Glomerular visceral epithelial cell (primary cell): ENCODE measurements at regions not wholly inside any gene's neighbourhood (a gene's known extent, or its start where the extent isn't known, plus 50 kb on each side); places are given as distances from the start of the nearest gene placed in this dataset.
"Not testable (repeated sequence)": the region's sequence is repeated elsewhere in the genome, so short reads cannot be mapped to it uniquely, and the experiment has no call there.

Experiments
- DNase-seq: peaks from one replicate; pipeline ENCODE4 v3.0.0-alpha.2; 2016; ENCODE audit errors: extremely low spot score

- no peak for DNase-seq
Measured at GRCh38 chr6:104506429-104506828, 353.3 kb downstream of the HACE1 start.

DNA sequence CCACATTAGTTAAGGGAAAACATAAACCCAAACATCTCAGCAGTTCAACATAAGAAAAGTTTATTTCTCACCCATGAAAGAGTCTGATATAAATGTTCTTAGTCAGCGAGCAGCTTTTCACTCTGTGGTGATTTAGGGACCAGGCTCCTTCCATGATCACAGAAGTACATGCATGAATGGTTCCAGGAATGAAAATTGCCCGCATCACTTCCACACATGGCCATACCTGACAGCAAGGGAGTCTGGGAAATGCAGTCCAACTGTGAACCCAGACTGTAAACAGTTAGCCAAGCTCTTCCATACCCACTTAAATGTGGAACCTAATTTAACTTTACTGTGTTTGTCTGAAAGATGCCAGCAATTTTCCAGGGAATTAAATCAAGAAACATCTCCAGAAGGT, 353.9 kb downstream of the HACE1 start:
- peak; percentile 7 for DNase-seq

GRCh38 chr6:104500265-104500664, 359.5 kb downstream of the HACE1 start:
- no peak for DNase-seq

GRCh38 chr6:104486035-104486434, 373.7 kb downstream of the HACE1 start:
- no peak for DNase-seq

DNA sequence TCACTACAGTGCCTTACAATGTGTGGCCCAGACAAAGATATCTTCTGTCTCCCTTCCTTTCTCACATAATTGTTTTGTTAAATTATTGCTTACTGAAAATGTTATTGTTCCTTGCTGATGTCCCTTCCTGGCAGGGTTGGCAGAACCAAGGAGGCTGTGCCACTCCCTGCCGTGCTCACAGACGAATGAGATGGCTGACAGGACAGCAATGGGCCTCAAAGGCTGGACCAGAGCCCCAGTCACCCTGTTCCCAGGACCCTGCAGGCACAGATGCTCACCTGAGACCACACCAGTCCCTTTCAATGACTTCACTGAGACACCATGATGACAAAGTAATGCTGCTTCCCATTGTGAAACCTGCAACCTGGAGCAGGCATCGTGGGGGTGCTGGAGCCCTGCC, 375.1 kb downstream of the HACE1 start:
- DNase-seq, result no peak

GRCh38 chr6:104484191-104484590, 375.5 kb downstream of the HACE1 start:
- DNase-seq, result no peak

DNA sequence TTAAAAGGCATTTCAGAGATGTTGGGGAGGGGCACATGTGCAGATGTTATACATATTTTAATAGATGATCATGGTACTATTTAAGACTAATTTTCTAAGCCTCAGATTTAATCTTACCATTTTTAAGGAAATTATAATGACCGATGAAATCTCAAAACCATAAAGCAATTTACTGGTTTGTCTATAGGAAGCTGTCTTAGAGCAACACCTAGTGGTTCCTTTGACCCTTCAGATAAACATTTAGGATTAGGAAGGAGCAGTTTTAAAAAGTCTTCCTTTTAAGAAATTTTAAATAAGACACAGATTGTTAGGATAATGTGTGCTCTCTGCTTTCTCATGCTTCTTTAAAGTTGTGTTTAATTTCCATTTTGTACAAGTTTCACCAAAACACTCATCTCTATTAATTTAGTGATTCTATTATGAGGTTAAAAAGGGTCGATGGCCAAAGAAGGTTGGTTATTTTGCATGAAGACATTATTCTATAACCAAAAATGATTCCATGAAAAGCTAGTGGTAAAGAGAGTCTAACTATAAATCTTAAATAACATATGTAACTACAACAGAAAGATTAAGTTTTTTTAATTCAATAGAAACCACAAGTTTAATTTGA, 376.4 kb downstream of the HACE1 start:
- DNase-seq, result no peak

GRCh38 chr6:104477569-104477968, 382.1 kb downstream of the HACE1 start:
- DNase-seq, result no peak

DNA sequence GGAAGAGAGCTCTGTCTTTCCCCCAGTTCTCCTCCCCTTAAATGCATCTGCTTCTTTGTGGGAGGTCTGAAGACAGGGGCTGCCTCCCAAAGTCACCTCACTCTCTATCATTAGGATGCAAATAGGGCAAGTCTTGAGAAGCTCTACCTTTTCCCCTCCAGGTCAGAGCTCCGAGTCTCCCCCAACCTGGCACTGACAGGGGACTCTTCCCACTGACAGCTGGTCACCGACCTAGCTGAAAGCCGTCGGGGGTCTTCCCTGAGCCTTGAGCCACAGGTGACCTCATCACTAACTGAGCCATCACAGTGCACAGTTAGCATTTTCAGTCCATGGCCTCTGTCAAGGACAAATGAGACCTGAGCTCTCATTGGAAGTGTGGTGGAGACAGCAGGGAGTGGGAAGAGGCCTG, 386.7 kb downstream of the HACE1 start:
- DNase-seq, result no peak

DNA sequence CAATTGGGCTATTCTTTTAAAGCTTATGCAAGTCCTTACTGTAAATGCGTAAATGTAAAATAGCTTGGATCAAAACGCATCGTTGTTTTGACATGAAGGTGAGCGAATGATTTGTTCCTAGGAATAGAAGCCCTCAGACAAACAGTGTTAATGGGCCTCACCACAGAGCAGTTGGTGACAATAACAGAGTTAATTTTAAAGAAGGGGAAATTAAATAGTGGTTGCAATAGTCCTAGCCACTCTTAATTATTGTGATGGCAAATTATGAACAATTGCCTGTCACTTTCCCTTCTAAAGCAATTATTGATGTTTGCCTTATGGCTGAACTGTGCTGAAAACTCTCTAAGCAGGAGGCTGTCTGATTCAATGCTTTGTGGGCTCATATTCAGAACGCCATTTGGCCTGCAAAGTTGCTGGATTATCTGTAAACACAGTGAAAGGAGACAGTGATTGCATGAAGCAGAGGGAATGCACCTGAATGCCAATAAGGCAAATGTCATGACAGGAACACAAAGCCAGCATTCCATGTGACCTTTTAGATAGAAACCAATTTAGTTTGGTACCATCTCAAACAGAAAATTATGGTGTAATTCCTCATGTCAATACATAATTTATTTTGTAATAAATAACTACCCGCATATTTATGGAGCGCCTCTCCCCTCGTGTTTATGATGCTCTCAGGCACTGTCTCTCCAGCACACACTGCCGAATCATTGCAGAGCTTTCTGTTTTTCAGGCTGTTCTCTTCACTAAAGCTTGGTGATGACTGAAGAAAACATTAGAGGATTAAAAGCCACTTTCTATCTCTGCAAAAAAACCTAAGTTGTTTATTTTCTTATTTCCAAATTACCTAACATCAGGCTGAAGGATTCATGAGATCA, 387.5 kb downstream of the HACE1 start:
- DNase-seq, result no peak

GRCh38 chr6:104466306-104466705, 393.4 kb downstream of the HACE1 start:
- no peak for DNase-seq

DNA sequence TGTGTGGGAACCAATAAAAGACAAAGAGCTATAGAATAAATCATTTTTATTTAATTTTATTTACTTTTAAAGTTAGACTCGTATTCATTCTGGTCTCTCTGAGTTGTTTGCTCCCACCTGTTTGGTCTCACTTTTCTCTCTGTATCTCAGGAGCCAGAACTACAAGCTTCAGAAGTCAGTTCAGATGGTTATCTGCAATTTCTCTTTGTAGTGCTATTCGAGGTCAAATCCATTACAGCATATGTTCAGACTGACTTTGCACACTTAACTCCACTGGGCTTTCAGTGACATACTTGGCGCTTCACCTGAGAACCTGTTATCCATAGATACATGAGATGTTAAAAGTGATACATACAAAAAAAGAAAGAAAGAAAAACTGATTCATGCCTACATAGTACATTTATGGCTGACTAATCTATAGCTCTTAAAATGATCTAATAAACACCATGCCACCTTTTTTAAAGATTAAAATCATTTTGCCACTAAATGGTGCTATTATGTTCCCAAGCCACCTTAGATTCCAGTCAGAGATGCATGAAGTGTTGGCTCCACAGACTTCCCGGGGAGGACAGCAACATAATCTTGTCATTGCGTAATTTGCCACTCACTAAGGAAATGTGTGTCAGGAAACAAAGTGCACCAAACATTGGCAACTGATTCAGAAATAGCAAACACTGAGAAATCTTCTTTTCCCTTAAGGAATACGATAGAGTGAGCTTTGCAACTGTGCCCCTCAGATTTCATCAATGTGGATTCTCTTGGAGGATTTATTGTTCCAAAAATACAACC, 396.7 kb downstream of the HACE1 start:
- DNase-seq, result no peak

DNA sequence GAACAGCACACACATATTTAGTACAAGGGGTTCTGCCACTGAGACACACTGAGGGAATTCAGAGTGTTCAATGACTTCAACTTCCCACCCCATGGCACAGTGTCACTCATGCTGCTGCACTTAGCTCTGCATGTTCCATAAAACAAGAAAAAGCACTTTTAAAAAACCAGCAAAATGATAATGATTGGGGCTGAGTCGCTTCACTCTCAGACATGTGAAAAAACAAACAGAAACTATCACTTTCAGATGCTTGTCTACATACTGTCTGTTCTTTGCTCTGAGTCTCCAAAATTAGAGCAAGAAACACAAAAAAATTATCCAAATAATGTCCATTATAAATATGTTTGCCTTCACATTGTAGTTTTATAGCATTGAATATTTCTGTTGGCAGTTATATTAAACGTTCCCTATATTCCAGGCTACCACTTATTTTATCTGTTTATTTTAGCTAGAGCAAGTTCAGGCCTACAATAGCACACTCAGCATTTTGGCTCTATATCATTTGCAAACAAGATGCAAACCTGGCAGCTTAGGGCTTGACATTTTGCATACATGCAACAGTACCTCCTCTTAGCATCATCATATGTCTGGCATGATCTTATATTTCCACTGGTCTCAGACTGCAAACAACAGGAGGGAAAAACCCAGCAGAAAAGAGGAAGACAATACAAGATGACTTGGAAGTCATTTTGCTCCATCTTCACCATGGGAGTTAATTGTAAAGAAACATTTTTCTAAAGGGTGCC, 398.8 kb downstream of the HACE1 start:
- DNase-seq, result no peak

- DNase-seq, result no peak
Measured at GRCh38 chr6:104459543-104459942, 400.2 kb downstream of the HACE1 start.

- DNase-seq, result no peak
Measured at GRCh38 chr6:104449918-104450317, 409.8 kb downstream of the HACE1 start.

GRCh38 chr6:104446101-104447080, 413.3 kb downstream of the HACE1 start:
- not testable (repeated sequence) for DNase-seq

DNA sequence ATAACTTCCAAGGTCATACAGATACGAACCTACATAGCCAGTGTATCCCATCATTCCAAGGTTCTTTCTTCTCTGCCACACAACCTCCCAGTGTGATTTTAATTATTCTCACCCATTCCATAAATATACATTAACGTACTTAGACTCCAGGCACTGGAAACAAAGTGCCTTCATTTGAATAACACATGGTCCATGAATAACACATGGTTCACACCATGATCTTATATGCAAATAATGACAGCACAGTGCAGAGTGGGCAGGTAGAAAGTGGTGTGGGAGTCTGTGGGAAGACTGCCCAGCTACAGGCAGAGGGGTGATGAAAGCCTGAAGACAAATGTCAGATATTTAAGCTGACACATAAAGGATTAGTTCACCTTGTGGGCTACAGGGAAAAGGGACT, 425.2 kb downstream of the HACE1 start:
- DNase-seq, result no peak

- no peak for DNase-seq
Measured at GRCh38 chr6:104431096-104431495, 428.6 kb downstream of the HACE1 start.

DNA sequence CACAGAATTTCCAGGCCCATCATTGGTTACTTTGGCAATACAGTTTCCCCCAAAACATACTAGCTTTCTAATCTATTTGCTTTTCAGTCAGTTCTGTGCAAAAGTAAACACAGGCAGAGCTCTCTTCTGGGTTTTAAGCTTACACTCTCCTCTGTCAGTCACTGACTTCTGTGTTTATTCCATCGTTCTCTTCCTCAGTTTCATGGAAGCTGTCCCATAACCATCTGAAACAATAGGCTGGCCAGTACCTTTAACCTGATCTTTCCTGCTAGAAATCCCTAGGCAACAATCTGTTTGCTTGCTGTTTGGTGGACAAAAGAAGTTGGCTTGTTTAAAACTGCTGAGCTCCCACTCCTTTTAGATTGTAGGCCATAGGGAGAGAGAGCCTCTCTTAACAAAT, 431.5 kb downstream of the HACE1 start:
- DNase-seq, result no peak

- DNase-seq, result no peak
Measured at GRCh38 chr6:104423691-104424090, 436.0 kb downstream of the HACE1 start.

- DNase-seq, result no peak
Measured at GRCh38 chr6:104421650-104422049, 438.1 kb downstream of the HACE1 start.
